ENCODE measurements at regions not wholly inside any gene's neighbourhood (a gene's known extent, or its start where the extent isn't known, plus 50 kb on each side); places are given as distances from the start of the nearest gene placed in this dataset.

DNA sequence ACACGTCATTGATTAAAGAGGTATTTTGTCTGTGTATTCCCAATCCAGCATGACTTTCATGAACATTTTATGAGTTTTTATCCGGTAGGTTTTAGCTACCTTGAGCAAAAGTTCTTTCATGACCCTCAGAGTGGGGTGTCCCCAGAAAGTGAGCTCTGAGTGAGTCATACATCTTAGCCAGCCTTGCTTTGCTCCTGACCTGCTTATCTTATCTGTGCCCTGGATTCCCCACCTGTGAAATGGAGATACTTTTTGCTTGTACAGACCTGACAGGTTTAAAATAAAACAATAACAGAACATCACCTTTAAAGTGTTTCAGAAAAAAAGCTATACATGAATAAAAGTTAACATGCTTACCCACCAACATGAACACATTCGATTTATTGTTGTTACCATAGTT, 202.8 kb upstream of the SOX5 start:
- intact Hi-C loops (cut with DNase I; ENCODE audit: low total_unique reads), result no loop called here
- no peak overlapping the region for H3K27ac ChIP-seq
- no peaks in the 10 kb centered on the region for H3K4me1 ChIP-seq
- H3K36me3 ChIP-seq (ENCODE audit: low read depth, missing control alignments), result no peaks in the 10 kb centered on the region
- DNase-seq, result no peak
- no peak for TF ChIP-seq POLR2A (IDR thresholded peaks at IDR 0.05)
- TF ChIP-seq CTCF (IDR thresholded peaks at IDR 0.05), result no peak
- 88 to 91% methylated on average over 3 of the region's 3 CpGs for WGBS, 2 donors
- H3K9me3 ChIP-seq, result no peaks in the 10 kb centered on the region
- no peak overlapping the region for H3K4me3 ChIP-seq
- H3K27me3 ChIP-seq, result no peaks in the 10 kb centered on the region

DNA sequence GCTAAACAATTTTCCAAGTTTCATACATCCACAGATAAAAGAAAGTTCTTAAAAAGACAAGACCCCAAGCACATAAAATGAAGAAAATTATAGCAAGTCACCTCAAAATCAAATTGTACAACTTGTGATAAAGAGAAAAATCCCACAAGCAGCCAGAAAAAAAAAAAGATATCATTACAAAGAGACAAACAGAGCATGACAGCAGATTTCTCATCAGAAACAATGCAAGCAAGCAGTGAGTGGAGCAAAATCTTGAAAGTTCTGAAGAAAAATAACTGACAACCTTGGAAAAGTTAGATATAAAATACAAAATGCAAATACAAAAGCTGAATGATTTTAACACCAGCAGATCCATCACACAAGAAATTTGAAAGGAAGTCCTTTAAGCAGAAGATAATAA, 194.5 kb upstream of the SOX5 start:
- H3K9me3 ChIP-seq, result no peaks in the 10 kb centered on the region
- H3K36me3 ChIP-seq (ENCODE audit: low read depth, missing control alignments), result no peaks in the 10 kb centered on the region
- DNase-seq, result no peak
- no peak for TF ChIP-seq POLR2A (IDR thresholded peaks at IDR 0.05)
- TF ChIP-seq CTCF (IDR thresholded peaks at IDR 0.05), result no peak
- no peak overlapping the region for H3K4me3 ChIP-seq
- H3K27me3 ChIP-seq, result no peaks in the 10 kb centered on the region
- no peak overlapping the region for H3K27ac ChIP-seq
- intact Hi-C loops (cut with DNase I; ENCODE audit: low total_unique reads), result no loop called here
- H3K4me1 ChIP-seq, result no peaks in the 10 kb centered on the region

DNA sequence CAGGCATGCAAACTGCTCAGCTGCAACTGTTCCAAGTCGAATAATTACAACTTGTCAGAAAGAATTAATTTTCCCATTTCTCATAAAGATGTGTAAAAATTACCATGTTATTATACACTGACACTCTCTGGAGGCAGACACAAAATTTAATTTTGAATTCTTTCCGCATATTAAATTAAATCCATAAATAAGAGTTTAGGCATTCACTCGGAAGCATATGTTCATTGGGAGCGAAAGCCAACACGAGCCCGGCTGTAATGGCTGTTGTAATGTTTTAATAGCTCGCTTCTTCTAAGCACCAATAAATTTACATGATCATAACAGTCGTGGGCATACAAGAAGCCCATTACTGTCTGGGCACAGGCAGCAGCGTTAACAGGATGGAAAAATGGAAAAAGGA, 189.6 kb upstream of the SOX5 start:
- Histone ChIP-seq H3K9me3 (no peaks in the 10 kb centered on the region), H3K27me3 (no peaks in the 10 kb centered on the region), H3K4me3 (no peak overlapping the region), H3K27ac (no peak overlapping the region), H3K4me1 (no peaks in the 10 kb centered on the region), H3K36me3 (ENCODE audit: low read depth, missing control alignments) (no peaks in the 10 kb centered on the region)
- no peak for DNase-seq
- no peak for TF ChIP-seq CTCF (IDR thresholded peaks at IDR 0.05)
- no peak for TF ChIP-seq POLR2A (IDR thresholded peaks at IDR 0.05)
- intact Hi-C loops (cut with DNase I; ENCODE audit: low total_unique reads), result no loop called here
- WGBS, 2 donors, result 95 to 96% methylated on average over 9 of the region's 9 CpGs

DNA sequence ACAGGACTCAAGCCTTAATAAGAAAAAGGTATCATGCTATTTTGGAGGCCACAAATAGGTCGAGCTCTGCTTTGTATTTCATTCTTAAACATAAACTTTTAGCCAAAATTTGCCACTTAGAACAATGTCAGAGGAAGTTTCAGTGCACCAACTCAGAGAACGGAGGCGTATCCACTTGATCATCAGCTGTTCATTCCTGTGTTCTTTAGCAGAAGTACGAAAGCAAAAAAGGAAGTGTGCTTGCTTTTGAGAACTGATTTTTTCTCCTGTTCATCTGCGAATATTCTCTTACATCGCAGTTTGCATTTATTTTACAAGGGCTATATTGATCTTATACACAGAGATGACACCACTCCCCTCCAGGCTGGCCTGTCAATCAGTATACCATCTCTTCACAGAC, 188.6 kb upstream of the SOX5 start:
- TF ChIP-seq CTCF (IDR thresholded peaks at IDR 0.05), result no peak
- TF ChIP-seq POLR2A (IDR thresholded peaks at IDR 0.05), result no peak
- Histone ChIP-seq H3K9me3 (no peaks in the 10 kb centered on the region), H3K4me3 (no peak overlapping the region), H3K4me1 (no peaks in the 10 kb centered on the region), H3K36me3 (ENCODE audit: low read depth, missing control alignments) (no peaks in the 10 kb centered on the region), H3K27me3 (no peaks in the 10 kb centered on the region), H3K27ac (no peak overlapping the region)
- 81 to 90% methylated on average over 6 of the region's 6 CpGs for WGBS, 2 donors
- intact Hi-C loops (cut with DNase I; ENCODE audit: low total_unique reads), result no loop called here
- no peak for DNase-seq

DNA sequence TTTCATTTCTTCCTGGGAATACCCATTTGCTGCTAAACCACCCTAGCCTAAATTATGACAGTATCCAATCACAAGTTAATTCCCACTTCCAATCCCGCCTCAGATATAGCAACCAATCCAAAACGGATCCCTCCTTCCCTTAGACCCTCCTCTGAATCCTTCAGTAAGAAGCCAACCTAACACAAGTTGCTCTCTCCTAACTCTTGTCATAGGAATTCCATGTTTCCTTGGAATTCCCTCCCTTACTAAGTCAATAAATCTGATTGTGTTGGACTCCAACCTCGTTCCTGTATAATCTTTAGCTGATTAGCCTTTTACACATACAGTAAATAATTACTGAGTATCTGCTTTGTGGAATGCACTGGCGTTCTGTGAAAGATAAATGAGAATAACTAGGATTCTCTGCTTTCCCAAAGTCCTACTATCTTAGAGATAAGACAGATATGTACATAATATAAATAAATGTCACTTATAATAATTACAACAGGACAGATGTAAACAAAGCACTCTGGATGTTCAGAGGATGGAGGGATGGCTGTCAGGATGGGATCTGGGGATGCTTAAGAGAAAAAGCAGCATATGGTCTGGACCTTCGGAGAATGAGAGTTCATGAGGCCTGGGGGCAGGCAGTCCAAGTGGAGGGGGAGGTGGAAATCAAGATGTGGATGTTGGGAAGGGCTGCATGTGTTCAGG, 185.8 kb upstream of the SOX5 start:
- 61 to 68% methylated on average over 5 of the region's 5 CpGs for WGBS, 2 donors
- no peak for DNase-seq
- H3K4me1 ChIP-seq, result no peaks in the 10 kb centered on the region
- intact Hi-C loops (cut with DNase I; ENCODE audit: low total_unique reads), result no loop called here
- no peaks in the 10 kb centered on the region for H3K9me3 ChIP-seq
- H3K4me3 ChIP-seq, result no peak overlapping the region
- H3K36me3 ChIP-seq (ENCODE audit: low read depth, missing control alignments), result no peaks in the 10 kb centered on the region
- TF ChIP-seq POLR2A (IDR thresholded peaks at IDR 0.05) (no peak), CTCF (IDR thresholded peaks at IDR 0.05) (no peak)
- no peak overlapping the region for H3K27ac ChIP-seq
- no peaks in the 10 kb centered on the region for H3K27me3 ChIP-seq
